HCT116 (cell line): ENCODE measurements at regions not wholly inside any gene's neighbourhood (a gene's known extent, or its start where the extent isn't known, plus 50 kb on each side); places are given as distances from the start of the nearest gene placed in this dataset.

Experiments
- ATAC-seq: fragments of 200-7000 bp; cut with Tn5 transposase; 2 replicates; pipeline ENCODE4 v1.9.1; 2020; ENCODE audit warnings: mild to moderate bottlenecking, moderate library complexity
- BruUV-seq: library from RNA; stranded (reverse); fragments of 400-500 nt; replicated peaks from 2 replicates; lab custom pipeline; 2021; lab: Mats Ljungman, UMichigan
- CTCF ChIA-PET: fragments of 300-600 bp; sonication (Branson Sonifier 250); formaldehyde crosslinking; loops from one replicate; lab custom pipeline; 2021; ENCODE audit warnings: antibody characterized with exemption; lab: Charles Lee
- POLR2A ChIA-PET: fragments of 300-600, 350-600 bp; sonication (Branson Sonifier 250); formaldehyde crosslinking; loops from one replicate; lab custom pipeline; 2021; ENCODE audit warnings: antibody characterized with exemption; lab: Charles Lee
- RAD21 ChIA-PET, 2 experiments: fragments of 300-600 bp; sonication (Branson Sonifier 250); formaldehyde crosslinking; loops; one replicate each; lab custom pipeline; 2023; ENCODE audit warnings: low total read pairs in 2 of 2; ENCODE audit not compliant: uncharacterized antibody in 2 of 2, unreplicated experiment in 2 of 2, low non-redundant PET in 1 of 2; lab: Charles Lee
- DNase-seq: peaks from one replicate; pipeline ENCODE4 v3.0.0-alpha.2; 2010; ENCODE audit warnings: low read depth, low spot score
- H2AFZ ChIP-seq: fragments of 200-600 bp; shearing (Covaris generic), sonication (generic); 2 replicates; pipeline ENCODE4 v1.6.1; 2017; ENCODE audit warnings: low read depth, mixed run types, mixed read lengths, antibody characterized with exemption, low read length; ENCODE audit not compliant: poor library complexity, severe bottlenecking
- H3K27ac ChIP-seq: 2 replicates; pipeline ENCODE4 v1.5.1; 2012; ENCODE audit warnings: low read depth, low read length
- H3K27me3 ChIP-seq: fragments of 200-600 bp; sonication (generic); 2 replicates; pipeline ENCODE4 v1.6.1; 2016; ENCODE audit warnings: mixed run types, low read length, mixed read lengths; ENCODE audit not compliant: insufficient read depth
- H3K36me3 ChIP-seq, 2 experiments: fragments of 200-500 bp in 1 of 2; fragments of 200-600 bp in 1 of 2; sonication (Bioruptor generic) in 1 of 2; sonication (generic) in 1 of 2; 2 replicates each; pipeline versions ENCODE4 v1.5.1 to v1.6.1; 2014 to 2016; ENCODE audit warnings: low read length in 2 of 2, inconsistent platforms in 1 of 2, mixed read lengths in 1 of 2, mixed run types in 1 of 2; ENCODE audit not compliant: insufficient read depth in 2 of 2, control insufficient read depth in 1 of 2
- H3K4me1 ChIP-seq, 2 experiments: fragments of 200-600 bp in 1 of 2; sonication (generic) in 1 of 2; 2 replicates each; pipeline versions ENCODE4 v1.5.1 to v1.6.1; 2012 to 2017; ENCODE audit warnings: low read length in 2 of 2, inconsistent platforms in 1 of 2, mild to moderate bottlenecking in 1 of 2, mixed read lengths in 1 of 2, mixed run types in 1 of 2, moderate library complexity in 1 of 2; ENCODE audit not compliant: insufficient read depth in 2 of 2, control insufficient read depth in 1 of 2
- H3K4me2 ChIP-seq: fragments of 200-600 bp; sonication (generic); 2 replicates; pipeline ENCODE4 v1.6.1; 2017; ENCODE audit warnings: mixed run types, low read length, mixed read lengths
- H3K4me3 ChIP-seq, 2 experiments: fragments of 200-600 bp in 1 of 2; sonication (generic) in 1 of 2; replicated peaks in 1 of 2; 2 replicates each; pipeline ENCODE4 v1.5.1; 2011 to 2016; ENCODE audit warnings: low read length in 2 of 2, control low read depth in 1 of 2, low read depth in 1 of 2, mild to moderate bottlenecking in 1 of 2, mixed read lengths in 1 of 2, mixed run types in 1 of 2
- H3K79me2 ChIP-seq: fragments of 200-600 bp; sonication (generic); 2 replicates; pipeline ENCODE4 v1.6.1; 2017; ENCODE audit warnings: mild to moderate bottlenecking, mixed run types, low read length, moderate library complexity, mixed read lengths; ENCODE audit not compliant: insufficient read depth
- H3K9ac ChIP-seq: fragments of 200-600 bp; sonication (generic); 2 replicates; pipeline ENCODE4 v1.6.1; 2016; ENCODE audit warnings: low read length, mixed read lengths
- H3K9me2 ChIP-seq: fragments of 200-600 bp; sonication (generic), shearing (Covaris generic); 2 replicates; pipeline ENCODE4 v1.6.1; 2017; ENCODE audit warnings: mixed run types, mild to moderate bottlenecking, moderate library complexity; ENCODE audit not compliant: insufficient read depth
- H3K9me3 ChIP-seq, 2 experiments: fragments of 200-500 bp in 1 of 2; fragments of 200-600 bp in 1 of 2; sonication (Bioruptor generic) in 1 of 2; sonication (generic) in 1 of 2; 2 replicates each; pipeline ENCODE4 v1.6.1; 2014 to 2017; ENCODE audit warnings: low read length in 2 of 2, mixed read lengths in 2 of 2, inconsistent platforms in 1 of 2, low read depth in 1 of 2, mild to moderate bottlenecking in 1 of 2, mixed run types in 1 of 2, moderate library complexity in 1 of 2; ENCODE audit not compliant: control insufficient read depth in 1 of 2, insufficient read depth in 1 of 2
- H4K20me1 ChIP-seq: fragments of 200-600 bp; sonication (generic), shearing (Covaris generic); 2 replicates; pipeline ENCODE4 v1.6.1; 2017; ENCODE audit warnings: mixed run types, mild to moderate bottlenecking, moderate library complexity; ENCODE audit not compliant: insufficient read depth
- CBX3 ChIP-seq: IDR thresholded peaks from 2 replicates; pipeline ENCODE4 v1.6.1; 2012; ENCODE audit warnings: low read depth
- EGR1 ChIP-seq: IDR thresholded peaks from 2 replicates; pipeline ENCODE4 v1.6.1; 2012; ENCODE audit warnings: low read depth
- ELF1 ChIP-seq: IDR thresholded peaks from 2 replicates; pipeline ENCODE4 v1.6.1; 2012; ENCODE audit warnings: low read depth, borderline replicate concordance
- EZH2 ChIP-seq: fragments of 200-600 bp; sonication (generic); IDR thresholded peaks from 2 replicates; pipeline ENCODE4 v1.6.1; 2017; ENCODE audit warnings: antibody characterized with exemption, mixed run types
- FOSL1 ChIP-seq: IDR thresholded peaks from 2 replicates; pipeline ENCODE4 v1.6.1; 2012; ENCODE audit warnings: low read depth
- JUND ChIP-seq: IDR thresholded peaks from 2 replicates; pipeline ENCODE4 v1.6.1; 2012
- POLR2A ChIP-seq: IDR thresholded peaks from 2 replicates; pipeline ENCODE4 v1.7.0; 2011; ENCODE audit warnings: borderline replicate concordance; ENCODE audit not compliant: insufficient read depth, insufficient read length; ENCODE audit errors: extremely low read depth
- SIN3A ChIP-seq: IDR thresholded peaks from 2 replicates; pipeline ENCODE4 v1.6.1; 2012; ENCODE audit warnings: low read depth
- SP1 ChIP-seq: IDR thresholded peaks from 2 replicates; pipeline ENCODE4 v1.6.1; 2012; ENCODE audit warnings: low read depth
- SRF ChIP-seq: IDR thresholded peaks from 2 replicates; pipeline ENCODE4 v1.6.1; 2012; ENCODE audit warnings: low read depth
- TCF7L2 ChIP-seq: IDR thresholded peaks from 2 replicates; pipeline ENCODE4 v1.7.0; 2011; ENCODE audit warnings: borderline replicate concordance, inconsistent platforms; ENCODE audit not compliant: insufficient read depth, insufficient read length; ENCODE audit errors: extremely low read depth
- YY1 ChIP-seq: IDR thresholded peaks from 2 replicates; pipeline ENCODE4 v1.6.1; 2011; ENCODE audit warnings: low read length, low read depth, moderate library complexity, mild to moderate bottlenecking; ENCODE audit not compliant: insufficient replicate concordance; ENCODE audit errors: extremely low read depth
- ZFX ChIP-seq: fragments of 450-650 bp; IDR thresholded peaks from 2 replicates; pipeline ENCODE4 v1.6.1; 2017
- intact Hi-C: fragments of 100-400 bp; cut with micrococcal nuclease; formaldehyde crosslinking; loops from 2 replicates; pipeline ENCODE4 v1.10.0; 2022
- TF ChIP-seq, protein P1 (sequence below), 3 experiments: fragments of 200-600 bp in 1 of 3; sonication (generic) in 1 of 3; IDR thresholded peaks in 2 of 3; conservative IDR thresholded peaks in 1 of 3; 2 replicates each; pipeline ENCODE4 v1.5.1; 2012 to 2017; ENCODE audit warnings: low read depth in 2 of 3, low read length in 2 of 3, antibody characterized with exemption in 1 of 3, borderline replicate concordance in 1 of 3, control low read depth in 1 of 3, mild to moderate bottlenecking in 1 of 3, mixed read lengths in 1 of 3, mixed run types in 1 of 3, moderate library complexity in 1 of 3; ENCODE audit not compliant: insufficient read depth in 1 of 3
- TF ChIP-seq, protein P2 (sequence below): IDR thresholded peaks from 2 replicates; pipeline ENCODE4 v1.6.1; 2012
- TF ChIP-seq, protein P3 (sequence below): IDR thresholded peaks from 2 replicates; pipeline ENCODE4 v1.6.1; 2012

DNA sequence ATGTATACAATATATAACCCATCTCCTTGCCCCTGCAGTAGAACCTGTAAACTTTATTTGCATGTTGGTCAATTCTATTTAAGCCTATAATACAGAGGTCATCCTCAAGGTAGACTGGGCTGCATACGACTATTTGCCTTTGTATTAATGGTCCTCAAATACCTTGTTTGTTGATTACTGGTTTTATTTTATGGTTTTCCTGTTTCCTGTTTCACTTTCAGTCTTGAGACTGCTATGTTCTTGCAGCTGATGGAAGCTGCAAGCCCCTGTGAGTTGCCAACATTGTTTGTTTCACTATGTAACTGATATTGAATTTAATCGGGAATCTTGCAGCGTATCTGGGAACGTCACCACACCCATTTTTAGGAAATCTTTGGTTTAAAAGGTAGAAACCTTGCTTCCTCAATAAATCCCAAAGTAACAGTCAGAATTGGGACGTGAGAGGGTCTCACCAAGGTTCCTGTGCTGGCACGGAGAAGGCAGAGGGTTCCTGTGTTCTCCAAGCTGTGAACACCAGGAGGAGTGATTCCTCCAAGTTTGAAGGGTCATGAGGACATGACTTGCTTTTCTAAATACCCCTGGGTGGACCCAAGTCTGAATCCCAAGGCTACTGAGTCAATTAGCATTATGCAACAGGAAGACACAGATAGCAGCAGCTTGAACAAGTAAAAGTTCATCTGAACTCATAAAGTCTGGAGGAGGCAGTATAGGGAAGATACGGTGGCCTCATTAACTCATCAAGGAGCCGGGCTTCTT lies 110.6 kb upstream of the PNPLA4 start:
- no peaks in the 10 kb centered on the region for H3K36me3 ChIP-seq
- ChIA-PET POLR2A (no interaction called here), RAD21 (no interaction called here), CTCF (no interaction called here)
- TF ChIP-seq, protein P1, sequence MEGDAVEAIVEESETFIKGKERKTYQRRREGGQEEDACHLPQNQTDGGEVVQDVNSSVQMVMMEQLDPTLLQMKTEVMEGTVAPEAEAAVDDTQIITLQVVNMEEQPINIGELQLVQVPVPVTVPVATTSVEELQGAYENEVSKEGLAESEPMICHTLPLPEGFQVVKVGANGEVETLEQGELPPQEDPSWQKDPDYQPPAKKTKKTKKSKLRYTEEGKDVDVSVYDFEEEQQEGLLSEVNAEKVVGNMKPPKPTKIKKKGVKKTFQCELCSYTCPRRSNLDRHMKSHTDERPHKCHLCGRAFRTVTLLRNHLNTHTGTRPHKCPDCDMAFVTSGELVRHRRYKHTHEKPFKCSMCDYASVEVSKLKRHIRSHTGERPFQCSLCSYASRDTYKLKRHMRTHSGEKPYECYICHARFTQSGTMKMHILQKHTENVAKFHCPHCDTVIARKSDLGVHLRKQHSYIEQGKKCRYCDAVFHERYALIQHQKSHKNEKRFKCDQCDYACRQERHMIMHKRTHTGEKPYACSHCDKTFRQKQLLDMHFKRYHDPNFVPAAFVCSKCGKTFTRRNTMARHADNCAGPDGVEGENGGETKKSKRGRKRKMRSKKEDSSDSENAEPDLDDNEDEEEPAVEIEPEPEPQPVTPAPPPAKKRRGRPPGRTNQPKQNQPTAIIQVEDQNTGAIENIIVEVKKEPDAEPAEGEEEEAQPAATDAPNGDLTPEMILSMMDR (IDR thresholded peaks at IDR 0.05 in 2 of 3, conservative IDR thresholded peaks at IDR 0.05 in 1 of 3; ENCODE audit: borderline replicate concordance in 1 of 3, insufficient read depth in 1 of 3, low read depth in 2 of 3, low read length in 2 of 3) = no peak
- no peak for TF ChIP-seq JUND
- no peak for TF ChIP-seq EZH2
- TF ChIP-seq, protein P2, sequence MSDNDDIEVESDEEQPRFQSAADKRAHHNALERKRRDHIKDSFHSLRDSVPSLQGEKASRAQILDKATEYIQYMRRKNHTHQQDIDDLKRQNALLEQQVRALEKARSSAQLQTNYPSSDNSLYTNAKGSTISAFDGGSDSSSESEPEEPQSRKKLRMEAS = no peak
- TF ChIP-seq, protein P3, sequence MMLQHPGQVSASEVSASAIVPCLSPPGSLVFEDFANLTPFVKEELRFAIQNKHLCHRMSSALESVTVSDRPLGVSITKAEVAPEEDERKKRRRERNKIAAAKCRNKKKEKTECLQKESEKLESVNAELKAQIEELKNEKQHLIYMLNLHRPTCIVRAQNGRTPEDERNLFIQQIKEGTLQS = no peak
- no peak for TF ChIP-seq EGR1
- no peak for TF ChIP-seq SRF
- no peak for TF ChIP-seq POLR2A
- TF ChIP-seq SIN3A = no peak
- no peak for TF ChIP-seq YY1
- no peak for TF ChIP-seq ZFX
- TF ChIP-seq SP1 = no peak
- TF ChIP-seq TCF7L2 = no peak
- no peak for TF ChIP-seq ELF1
- no peak for TF ChIP-seq CBX3
- TF ChIP-seq FOSL1 = no peak
- BruUV-seq = no TSS peak
- no peaks in the 10 kb centered on the region for H3K9me2 ChIP-seq
- no peaks in the 10 kb centered on the region for H3K4me1 ChIP-seq
- DNase-seq = no peak
- no peak overlapping the region for H3K4me3 ChIP-seq
- no peak overlapping the region for H2AFZ ChIP-seq
- no peaks in the 10 kb centered on the region for H3K9me3 ChIP-seq
- H3K27me3 ChIP-seq = no peaks in the 10 kb centered on the region
- H3K79me2 ChIP-seq = no peaks in the 10 kb centered on the region
- no peak overlapping the region for H3K27ac ChIP-seq
- intact Hi-C loops = no loop called here
- H3K9ac ChIP-seq = no peak overlapping the region
- H4K20me1 ChIP-seq = no peaks in the 10 kb centered on the region
- no peak overlapping the region for H3K4me2 ChIP-seq
- no peak for ATAC-seq
